EH (cell line): ENCODE measurements at regions not wholly inside any gene's neighbourhood (a gene's known extent, or its start where the extent isn't known, plus 50 kb on each side); places are given as distances from the start of the nearest gene placed in this dataset.
A peak's percentile ranks its signal among the peaks of the same experiment; 100 is the strongest.
"Not testable (repeated sequence)": the region's sequence is repeated elsewhere in the genome, so short reads cannot be mapped to it uniquely, and the experiment has no call there.

Source experiments
- DNase-seq: peaks from one replicate; pipeline ENCODE4 v3.0.0-alpha.2; 2015; ENCODE audit warnings: low read depth

- DNase-seq: no peak
Observed at GRCh38 chr1:21385022-21385421, 54.9 kb upstream of the NBPF3 start.

- DNase-seq: no peak
Observed at GRCh38 chr1:21384620-21385019, 55.3 kb upstream of the NBPF3 start.

GRCh38 chr1:21383785-21384401 is 56.0 kb upstream of the NBPF3 start:
- DNase-seq: no peak

- no peak for DNase-seq
Observed at GRCh38 chr1:21381354-21381753, 58.6 kb upstream of the NBPF3 start.

- DNase-seq: not testable (repeated sequence)
Observed at GRCh38 chr1:21380147-21380546, 59.8 kb upstream of the NBPF3 start.

- no peak for DNase-seq
Observed at GRCh38 chr1:21379571-21379970, 60.4 kb upstream of the NBPF3 start.

- DNase-seq: no peak
Observed at GRCh38 chr1:21378705-21379494, 61.0 kb upstream of the NBPF3 start.

GRCh38 chr1:21372383-21372782 is 67.6 kb upstream of the NBPF3 start:
- no peak for DNase-seq

- DNase-seq: no peak
Observed at GRCh38 chr1:21369905-21370304, 70.0 kb upstream of the NBPF3 start.

- peak; percentile 87 for DNase-seq
Observed at GRCh38 chr1:21368515-21369289, 71.2 kb upstream of the NBPF3 start.

- DNase-seq: not testable (repeated sequence)
Observed at GRCh38 chr1:21367973-21368514, 71.9 kb upstream of the NBPF3 start.

GRCh38 chr1:21366288-21366687 is 73.6 kb upstream of the NBPF3 start:
- DNase-seq: no peak

- no peak for DNase-seq
Observed at GRCh38 chr1:21365036-21365435, 74.8 kb upstream of the ECE1 start.

- DNase-seq: no peak
Observed at GRCh38 chr1:21362096-21362495, 71.8 kb upstream of the ECE1 start.

- no peak for DNase-seq
Observed at GRCh38 chr1:21361506-21361905, 71.2 kb upstream of the ECE1 start.

GRCh38 chr1:21357161-21357560 is 66.9 kb upstream of the ECE1 start:
- no peak for DNase-seq

GRCh38 chr1:21355956-21356355 is 65.7 kb upstream of the ECE1 start:
- no peak for DNase-seq

GRCh38 chr1:21352586-21352985 is 62.3 kb upstream of the ECE1 start:
- no peak for DNase-seq

- DNase-seq: no peak
Observed at GRCh38 chr1:21351901-21352300, 61.6 kb upstream of the ECE1 start.

- DNase-seq: no peak
Observed at GRCh38 chr1:21350202-21350885, 60.1 kb upstream of the ECE1 start.

- DNase-seq: no peak
Observed at GRCh38 chr1:21349693-21350092, 59.4 kb upstream of the ECE1 start.

GRCh38 chr1:21347072-21347581 is 56.9 kb upstream of the ECE1 start:
- DNase-seq: no peak
